ENCODE measurements at regions not wholly inside any gene's neighbourhood (a gene's known extent, or its start where the extent isn't known, plus 50 kb on each side); places are given as distances from the start of the nearest gene placed in this dataset.

DNA sequence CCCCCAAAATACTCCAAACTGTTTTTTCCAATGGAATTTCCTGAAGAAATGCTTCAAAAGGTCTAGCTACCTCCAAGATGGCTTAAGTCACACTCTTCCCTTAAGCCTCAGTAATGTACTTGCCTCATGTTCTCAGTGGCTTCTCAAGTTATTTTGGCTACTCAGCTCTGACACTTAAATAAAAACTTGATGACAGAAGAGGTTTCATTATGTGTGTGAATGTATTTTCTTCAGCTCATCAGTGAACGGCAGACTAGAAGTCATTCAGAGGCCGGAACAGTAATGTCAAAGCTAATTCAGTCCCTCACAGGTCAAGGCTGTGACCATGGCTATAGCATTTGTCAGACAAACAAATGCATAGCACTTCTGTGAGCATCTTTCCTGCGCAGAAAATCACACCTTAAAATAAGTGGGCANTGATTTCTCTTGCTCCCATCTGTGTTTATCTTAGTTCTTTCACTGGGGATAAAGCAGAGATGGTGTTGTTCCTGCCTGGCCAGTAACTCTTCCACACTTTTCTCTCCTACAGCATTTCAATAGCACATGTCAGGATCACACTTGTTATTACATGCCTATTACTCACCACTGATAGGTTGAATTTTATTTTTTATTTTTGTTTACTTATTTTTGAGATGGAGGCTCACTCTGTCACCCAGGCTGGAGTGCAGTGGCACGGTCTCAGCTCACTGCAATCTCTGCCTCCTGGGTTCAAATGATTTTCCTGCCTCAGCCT, 68.5 kb upstream of the PLCL2 start:
- TF ChIP-seq GATA3 (IDR thresholded peaks at IDR 0.05; ENCODE audit: low read depth, low read length) (no peak), GATA2 (IDR thresholded peaks at IDR 0.05; ENCODE audit: low read depth, low read length) (no peak)
